Neural cell (in vitro differentiated cells): ENCODE measurements at regions not wholly inside any gene's neighbourhood (a gene's known extent, or its start where the extent isn't known, plus 50 kb on each side); places are given as distances from the start of the nearest gene placed in this dataset.

ENCODE experiments used
- H2AFZ ChIP-seq: fragments of 200-600, 300-800 bp; sonication (generic), shearing (Covaris generic); 2 replicates; pipeline ENCODE4 v1.6.0; 2014; ENCODE audit warnings: low read depth, mild to moderate bottlenecking, antibody characterized with exemption, low read length, moderate library complexity
- H3F3A ChIP-seq: fragments of 200-600 bp; shearing (Covaris generic); 2 replicates; pipeline ENCODE4 v1.6.1; 2016; ENCODE audit warnings: mild to moderate bottlenecking, moderate library complexity, mixed read lengths, antibody characterized with exemption, low read length; ENCODE audit not compliant: insufficient read depth, poor library complexity, severe bottlenecking
- H3K27ac ChIP-seq: fragments of 200-600, 300-800 bp; sonication (generic), shearing (Covaris generic); 2 replicates; pipeline ENCODE4 v1.5.1; 2014; ENCODE audit warnings: mild to moderate bottlenecking, low read length, moderate library complexity
- H3K27me3 ChIP-seq: fragments of 300-800, 200-600 bp; sonication (generic), shearing (Covaris generic); 2 replicates; pipeline ENCODE4 v1.6.0; 2014; ENCODE audit warnings: mild to moderate bottlenecking, low read depth, low read length, moderate library complexity; ENCODE audit not compliant: insufficient read depth
- H3K36me3 ChIP-seq: fragments of 300-800, 200-600 bp; sonication (generic), shearing (Covaris generic); 2 replicates; pipeline ENCODE4 v1.5.1; 2014; ENCODE audit warnings: mild to moderate bottlenecking, antibody characterized with exemption, low read length, moderate library complexity; ENCODE audit not compliant: insufficient read depth
- H3K4me2 ChIP-seq: fragments of 300-800, 200-600 bp; sonication (generic), shearing (Covaris generic); 2 replicates; pipeline ENCODE4 v1.6.0; 2014; ENCODE audit warnings: mild to moderate bottlenecking, low read length
- H3K4me3 ChIP-seq: fragments of 300-800, 200-600 bp; sonication (generic), shearing (Covaris generic); 2 replicates; pipeline ENCODE4 v1.5.1; 2014; ENCODE audit warnings: mild to moderate bottlenecking, low read length, moderate library complexity
- H3K79me2 ChIP-seq: fragments of 200-600 bp; shearing (Covaris generic); replicated peaks from 2 replicates; pipeline ENCODE4 v1.6.0; 2014; ENCODE audit warnings: mild to moderate bottlenecking, low read length, moderate library complexity; ENCODE audit not compliant: insufficient read depth
- H3K9ac ChIP-seq: fragments of 300-800, 200-600 bp; sonication (generic), shearing (Covaris generic); 2 replicates; pipeline ENCODE4 v1.6.1; 2016; ENCODE audit warnings: mild to moderate bottlenecking, low read length, mixed read lengths
- H3K9me2 ChIP-seq: fragments of 200-600 bp; shearing (Covaris generic); 2 replicates; pipeline ENCODE4 v1.6.1; 2016; ENCODE audit warnings: mild to moderate bottlenecking, low read length, mixed read lengths; ENCODE audit not compliant: insufficient read depth
- H3K9me3 ChIP-seq: fragments of 200-600, 300-800 bp; sonication (generic), shearing (Covaris generic); 2 replicates; pipeline ENCODE4 v1.6.1; 2016; ENCODE audit warnings: mild to moderate bottlenecking, mixed run types, low read length, moderate library complexity, mixed read lengths
- H4K20me1 ChIP-seq: fragments of 200-600 bp; shearing (Covaris generic); 2 replicates; pipeline ENCODE4 v1.6.1; 2016; ENCODE audit warnings: mild to moderate bottlenecking, mixed run types; ENCODE audit not compliant: insufficient read depth
- CTCF ChIP-seq: fragments of 450-650 bp; IDR thresholded peaks from 2 replicates; pipeline ENCODE4 v1.5.1; 2014; ENCODE audit warnings: antibody characterized with exemption, mild to moderate bottlenecking, moderate library complexity; ENCODE audit not compliant: poor library complexity, severe bottlenecking
- EP300 ChIP-seq: fragments of 450-650 bp; conservative IDR thresholded peaks from 2 replicates; pipeline ENCODE4 v1.6.1; 2014; ENCODE audit warnings: antibody characterized with exemption, mild to moderate bottlenecking, moderate library complexity; ENCODE audit not compliant: poor library complexity, severe bottlenecking
- EZH2 ChIP-seq: fragments of 200-600, 300-800 bp; shearing (Covaris generic), sonication (generic); IDR thresholded peaks from 2 replicates; pipeline ENCODE4 v1.6.1; 2014; ENCODE audit warnings: antibody characterized with exemption, low read length, borderline replicate concordance, mild to moderate bottlenecking; ENCODE audit not compliant: insufficient read depth, poor library complexity, severe bottlenecking
- MXI1 ChIP-seq: fragments of 450-650 bp; conservative IDR thresholded peaks from 2 replicates; pipeline ENCODE4 v1.6.1; 2014; ENCODE audit warnings: antibody characterized with exemption, mild to moderate bottlenecking; ENCODE audit not compliant: poor library complexity, severe bottlenecking
- POLR2AphosphoS5 ChIP-seq: IDR thresholded peaks from 2 replicates; pipeline ENCODE4 v1.6.1; 2012
- RAD21 ChIP-seq: fragments of 450-650 bp; conservative IDR thresholded peaks from 2 replicates; pipeline ENCODE4 v1.6.1; 2014; ENCODE audit warnings: antibody characterized with exemption, mild to moderate bottlenecking, moderate library complexity
- REST ChIP-seq: IDR thresholded peaks from 2 replicates; pipeline ENCODE4 v1.6.1; 2012; ENCODE audit warnings: borderline replicate concordance
- SMC3 ChIP-seq: fragments of 450-650 bp; conservative IDR thresholded peaks from 2 replicates; pipeline ENCODE4 v1.6.1; 2014; ENCODE audit warnings: antibody characterized with exemption, mild to moderate bottlenecking, moderate library complexity; ENCODE audit not compliant: poor library complexity
- TAF1 ChIP-seq: IDR thresholded peaks from 2 replicates; pipeline ENCODE4 v1.6.1; 2012; ENCODE audit warnings: low read depth

GRCh38 chr12:78767264-78767981 lies 97.2 kb upstream of the SYT1 start:
- TF ChIP-seq RAD21, result no peak
- no peak for TF ChIP-seq TAF1
- TF ChIP-seq MXI1, result no peak
- TF ChIP-seq EZH2, result no peak
- no peak for TF ChIP-seq SMC3
- no peak for TF ChIP-seq CTCF
- TF ChIP-seq EP300, result no peak
- TF ChIP-seq POLR2AphosphoS5, result no peak
- no peak for TF ChIP-seq REST

GRCh38 chr12:78778339-78778738 lies 86.2 kb upstream of the SYT1 start:
- H3K9me3 ChIP-seq, result no peaks in the 10 kb centered on the region
- TF ChIP-seq SMC3, result no peak
- no peak for TF ChIP-seq EP300
- TF ChIP-seq REST, result no peak
- no peak overlapping the region for H3K4me2 ChIP-seq
- H3K36me3 ChIP-seq, result no peaks in the 10 kb centered on the region
- H3K27me3 ChIP-seq, result no peaks in the 10 kb centered on the region
- no peak overlapping the region for H3K9ac ChIP-seq
- no peak overlapping the region for H2AFZ ChIP-seq
- H4K20me1 ChIP-seq, result no peaks in the 10 kb centered on the region
- no peak overlapping the region for H3K4me3 ChIP-seq
- no peak overlapping the region for H3K27ac ChIP-seq
- H3K79me2 ChIP-seq, result no peaks in the 10 kb centered on the region
- no peaks in the 10 kb centered on the region for H3K9me2 ChIP-seq
- no peaks in the 10 kb centered on the region for H3F3A ChIP-seq

More at GRCh38 chr12:78767264-78767981, 97.2 kb upstream of the SYT1 start:
- Histone ChIP-seq H3K9ac (no peak overlapping the region), H3K27me3 (no peaks in the 10 kb centered on the region), H3K27ac (no peak overlapping the region), H3K79me2 (no peaks in the 10 kb centered on the region), H4K20me1 (no peaks in the 10 kb centered on the region), H3F3A (no peaks in the 10 kb centered on the region), H3K9me3 (no peaks in the 10 kb centered on the region), H3K4me2 (no peak overlapping the region), H3K4me3 (no peak overlapping the region), H3K9me2 (no peaks in the 10 kb centered on the region), H2AFZ (no peak overlapping the region), H3K36me3 (no peaks in the 10 kb centered on the region)
